Vagina (tissue), 2 donors: ENCODE measurements at regions not wholly inside any gene's neighbourhood (a gene's known extent, or its start where the extent isn't known, plus 50 kb on each side); places are given as distances from the start of the nearest gene placed in this dataset.

ENCODE experiments used
- POLR2A ChIP-seq, 2 donors: fragments of 450-650 bp; IDR thresholded peaks; one replicate each; pipeline ENCODE4 v1.6.1; 2017; ENCODE audit warnings: antibody characterized with exemption in 2 of 2, mild to moderate bottlenecking in 2 of 2, moderate library complexity in 2 of 2
- TF ChIP-seq, protein P1 (sequence below), 3 experiments: fragments of 450-650 bp in 2 of 3; fragments of 200-600 bp in 1 of 3; sonication (generic) in 1 of 3; IDR thresholded peaks; one replicate each; pipeline ENCODE4 v1.5.1; 2017 to 2019; ENCODE audit warnings: antibody characterized with exemption in 3 of 3, mild to moderate bottlenecking in 2 of 3, moderate library complexity in 2 of 3

GRCh38 chr4:128590773-128591172 lies 218.7 kb upstream of the JADE1 start:
- TF ChIP-seq, protein P1, sequence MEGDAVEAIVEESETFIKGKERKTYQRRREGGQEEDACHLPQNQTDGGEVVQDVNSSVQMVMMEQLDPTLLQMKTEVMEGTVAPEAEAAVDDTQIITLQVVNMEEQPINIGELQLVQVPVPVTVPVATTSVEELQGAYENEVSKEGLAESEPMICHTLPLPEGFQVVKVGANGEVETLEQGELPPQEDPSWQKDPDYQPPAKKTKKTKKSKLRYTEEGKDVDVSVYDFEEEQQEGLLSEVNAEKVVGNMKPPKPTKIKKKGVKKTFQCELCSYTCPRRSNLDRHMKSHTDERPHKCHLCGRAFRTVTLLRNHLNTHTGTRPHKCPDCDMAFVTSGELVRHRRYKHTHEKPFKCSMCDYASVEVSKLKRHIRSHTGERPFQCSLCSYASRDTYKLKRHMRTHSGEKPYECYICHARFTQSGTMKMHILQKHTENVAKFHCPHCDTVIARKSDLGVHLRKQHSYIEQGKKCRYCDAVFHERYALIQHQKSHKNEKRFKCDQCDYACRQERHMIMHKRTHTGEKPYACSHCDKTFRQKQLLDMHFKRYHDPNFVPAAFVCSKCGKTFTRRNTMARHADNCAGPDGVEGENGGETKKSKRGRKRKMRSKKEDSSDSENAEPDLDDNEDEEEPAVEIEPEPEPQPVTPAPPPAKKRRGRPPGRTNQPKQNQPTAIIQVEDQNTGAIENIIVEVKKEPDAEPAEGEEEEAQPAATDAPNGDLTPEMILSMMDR (IDR thresholded peaks at IDR 0.05): no peak
- no peak for TF ChIP-seq POLR2A (IDR thresholded peaks at IDR 0.05)
